T-helper 22 cell (primary cell): ENCODE measurements at regions not wholly inside any gene's neighbourhood (a gene's known extent, or its start where the extent isn't known, plus 50 kb on each side); places are given as distances from the start of the nearest gene placed in this dataset.
A peak's percentile ranks its signal among the peaks of the same experiment; 100 is the strongest.

Experiments used
- DNase-seq: peaks from one replicate; pipeline ENCODE4 v3.0.0-alpha.2; 2020; ENCODE audit warnings: low read depth

GRCh38 chr6:110033101-110033500, 55.0 kb downstream of the GPR6 start:
- no peak for DNase-seq

- no peak for DNase-seq
These were observed 55.9 kb downstream of the GPR6 start for GRCh38 chr6:110033749-110034666.

GRCh38 chr6:110034667-110035036, 56.5 kb downstream of the GPR6 start:
- DNase-seq: no peak

- no peak for DNase-seq
These were observed 57.2 kb downstream of the GPR6 start for GRCh38 chr6:110035321-110035720.

GRCh38 chr6:110036408-110037302, 58.5 kb downstream of the GPR6 start:
- no peak for DNase-seq

- no peak for DNase-seq
These were observed 59.7 kb downstream of the GPR6 start for GRCh38 chr6:110037726-110038295.

GRCh38 chr6:110039364-110039980, 61.4 kb downstream of the GPR6 start:
- DNase-seq: peak; percentile 44

GRCh38 chr6:110039981-110040383, 61.9 kb downstream of the GPR6 start:
- no peak for DNase-seq

- no peak for DNase-seq
These were observed 62.6 kb downstream of the GPR6 start for GRCh38 chr6:110040716-110041115.

- DNase-seq: no peak
These were observed 63.0 kb downstream of the GPR6 start for GRCh38 chr6:110041126-110041525.

GRCh38 chr6:110041830-110042229, 63.7 kb downstream of the GPR6 start:
- no peak for DNase-seq

GRCh38 chr6:110042670-110043296, 64.7 kb downstream of the GPR6 start:
- DNase-seq: no peak

GRCh38 chr6:110043366-110043994, 65.4 kb downstream of the GPR6 start:
- no peak for DNase-seq

GRCh38 chr6:110044096-110044495, 66.0 kb downstream of the GPR6 start:
- DNase-seq: no peak

GRCh38 chr6:110044622-110045021, 66.5 kb downstream of the GPR6 start:
- no peak for DNase-seq

GRCh38 chr6:110048221-110048875, 70.2 kb downstream of the GPR6 start:
- no peak for DNase-seq

- no peak for DNase-seq
These were observed 71.8 kb downstream of the GPR6 start for GRCh38 chr6:110049696-110050439.
